H7 (cell line): ENCODE measurements at regions not wholly inside any gene's neighbourhood (a gene's known extent, or its start where the extent isn't known, plus 50 kb on each side); places are given as distances from the start of the nearest gene placed in this dataset.

ENCODE experiments used
- DNase-seq: peaks from one replicate; pipeline ENCODE4 v3.0.0; 2012
- H3K27me3 ChIP-seq: 2 replicates; pipeline ENCODE4 v1.6.0; 2011; ENCODE audit warnings: mild to moderate bottlenecking, low read length; ENCODE audit not compliant: control insufficient read depth, insufficient read depth
- H3K36me3 ChIP-seq: replicated peaks from 2 replicates; pipeline ENCODE4 v1.5.1; 2011; ENCODE audit warnings: low read length; ENCODE audit not compliant: control insufficient read depth, insufficient read depth
- H3K4me3 ChIP-seq: 2 replicates; pipeline ENCODE4 v1.5.1; 2011; ENCODE audit warnings: low read depth, mild to moderate bottlenecking, control low read depth, low read length, moderate library complexity; ENCODE audit not compliant: insufficient read depth

DNA sequence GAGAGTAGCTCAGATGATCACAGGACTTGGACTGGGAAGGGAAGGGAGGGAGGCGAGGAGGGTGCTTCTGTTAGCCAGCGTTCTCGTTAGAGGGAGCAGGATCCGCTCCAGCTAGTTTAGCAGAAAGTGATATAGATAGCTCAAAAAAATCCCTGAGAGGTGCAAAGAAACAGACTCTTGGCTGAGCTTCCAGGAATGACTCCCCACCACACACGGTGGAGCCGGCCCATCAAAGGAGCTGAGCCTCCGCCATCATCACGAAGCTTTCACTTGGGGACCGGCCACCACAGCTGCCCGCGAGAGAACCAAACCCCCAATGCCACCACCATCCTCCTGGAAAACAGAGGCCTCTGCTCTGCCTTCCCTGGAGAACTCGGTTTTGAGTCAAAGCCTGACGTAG lies 124.6 kb upstream of the BCL2L14 start:
- Histone ChIP-seq H3K27me3 (no peaks in the 10 kb centered on the region), H3K36me3 (no peaks in the 10 kb centered on the region), H3K4me3 (no peak overlapping the region)
- no peak for DNase-seq

DNA sequence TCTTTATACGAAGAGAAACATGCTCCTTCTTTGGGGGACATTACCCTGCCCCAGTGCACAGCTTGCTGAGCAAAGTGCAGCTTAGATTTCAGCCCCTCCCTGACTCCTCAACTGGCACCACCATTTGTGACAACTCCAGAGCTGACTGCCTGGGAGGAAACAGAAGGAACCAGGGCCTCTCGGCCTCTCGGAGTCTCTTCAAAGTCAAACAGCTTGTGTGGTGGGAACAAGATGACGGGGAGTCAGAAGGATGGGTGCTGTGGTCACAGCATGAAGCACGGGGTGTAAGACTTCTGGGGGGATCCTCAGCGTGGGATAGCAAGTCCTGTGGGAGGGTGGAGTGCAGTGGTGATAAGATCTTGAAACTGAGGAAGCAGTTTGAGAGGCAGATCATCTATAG lies 123.5 kb upstream of the BCL2L14 start:
- no peak for DNase-seq
- H3K27me3 ChIP-seq: no peaks in the 10 kb centered on the region
- no peak overlapping the region for H3K4me3 ChIP-seq
- H3K36me3 ChIP-seq: no peaks in the 10 kb centered on the region

DNA sequence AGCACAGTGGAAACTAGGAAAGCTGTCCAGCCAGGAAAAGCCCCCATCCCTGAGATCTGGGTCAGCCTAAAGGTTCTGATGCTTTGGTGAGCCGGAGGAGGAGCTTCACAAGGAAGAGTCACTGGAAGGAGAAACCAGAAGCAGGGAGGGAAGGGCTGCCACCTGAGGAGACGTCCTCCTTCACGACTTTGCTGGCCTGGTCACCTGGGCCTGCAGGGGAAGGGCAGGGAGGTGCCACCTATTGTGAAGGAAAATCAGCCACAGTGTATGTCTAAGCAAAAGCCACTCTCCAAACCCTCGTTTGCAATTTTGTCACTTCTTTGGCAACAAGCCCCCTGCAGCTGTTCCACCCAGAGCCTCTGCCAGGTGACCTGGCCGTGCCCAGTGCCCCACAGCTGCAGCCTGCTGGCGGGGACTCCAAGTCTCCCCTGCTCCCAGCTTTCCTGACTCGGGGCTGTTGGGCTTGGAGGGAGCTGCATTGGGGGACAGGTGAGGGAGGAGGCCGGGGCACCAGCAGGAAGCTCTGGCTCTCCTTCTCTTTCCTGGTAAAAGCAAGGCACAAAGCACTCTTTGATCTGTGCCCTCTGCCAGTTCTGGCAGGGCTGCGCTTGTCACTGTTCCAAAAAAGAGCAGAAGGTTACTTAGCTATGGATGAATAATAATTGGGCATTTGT lies 120.9 kb upstream of the BCL2L14 start:
- no peak for DNase-seq
- no peak overlapping the region for H3K4me3 ChIP-seq
- H3K36me3 ChIP-seq: no peaks in the 10 kb centered on the region
- H3K27me3 ChIP-seq: no peaks in the 10 kb centered on the region

DNA sequence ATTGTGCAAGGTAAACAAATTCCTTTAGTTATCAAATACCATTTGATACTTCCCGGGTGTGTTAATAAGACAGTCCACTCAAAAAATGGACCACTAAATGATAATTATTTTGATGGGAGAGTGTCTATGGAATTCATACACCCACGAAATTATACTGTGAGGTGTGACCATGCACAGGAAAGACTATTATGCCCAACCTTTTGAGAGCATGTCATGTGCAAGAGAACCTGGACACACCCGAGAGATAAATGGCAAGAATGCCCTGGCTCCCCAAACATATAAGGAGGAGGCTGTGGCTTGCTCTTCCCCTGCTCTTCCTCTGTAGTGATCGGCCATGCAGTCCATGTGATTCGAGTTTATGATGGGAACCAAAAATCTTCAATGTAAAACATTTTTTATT lies 119.5 kb upstream of the BCL2L14 start:
- DNase-seq: no peak
- Histone ChIP-seq H3K4me3 (no peak overlapping the region), H3K36me3 (no peaks in the 10 kb centered on the region), H3K27me3 (no peaks in the 10 kb centered on the region)

DNA sequence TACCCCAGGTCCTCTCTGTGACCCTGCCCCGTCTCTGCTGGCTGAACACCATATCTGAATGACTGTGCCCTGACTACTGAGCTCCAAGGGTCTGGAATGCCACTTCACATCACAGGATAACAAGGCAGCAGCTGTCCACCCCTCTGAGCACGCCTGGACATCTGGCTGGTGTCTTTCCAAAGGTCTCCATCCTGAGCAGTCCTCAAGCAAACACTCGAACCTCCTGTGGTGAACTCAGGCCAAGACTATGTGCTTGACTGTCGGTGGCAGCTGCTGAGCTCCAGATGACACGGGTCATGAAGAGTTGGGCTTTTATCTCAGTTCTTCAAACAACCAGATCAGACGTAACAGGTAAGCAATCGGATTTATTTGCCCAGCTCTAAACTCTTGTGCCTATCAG lies 117.2 kb upstream of the BCL2L14 start:
- Histone ChIP-seq H3K27me3 (no peaks in the 10 kb centered on the region), H3K36me3 (no peaks in the 10 kb centered on the region), H3K4me3 (no peak overlapping the region)
- no peak for DNase-seq

DNA sequence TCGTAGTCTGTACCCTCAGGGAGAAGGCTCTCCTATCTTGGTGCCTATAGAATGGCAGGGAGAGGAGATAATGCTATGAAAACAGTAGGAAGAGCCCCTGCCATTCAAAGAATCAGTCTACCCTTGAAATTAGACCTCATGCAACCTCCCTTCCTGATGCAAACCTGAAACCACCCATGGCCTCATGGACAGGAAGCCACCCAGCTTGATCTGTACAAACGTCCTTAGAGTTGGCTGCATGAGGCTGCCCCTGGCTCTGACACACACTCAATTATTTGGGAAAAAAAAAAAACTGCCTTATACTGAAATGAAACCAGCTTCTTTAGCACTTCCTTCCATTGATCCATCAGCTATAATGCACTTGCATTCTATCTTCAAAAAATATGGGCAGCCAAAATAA lies 116.6 kb upstream of the BCL2L14 start:
- no peak for DNase-seq
- no peaks in the 10 kb centered on the region for H3K36me3 ChIP-seq
- no peaks in the 10 kb centered on the region for H3K27me3 ChIP-seq
- H3K4me3 ChIP-seq: no peak overlapping the region

DNA sequence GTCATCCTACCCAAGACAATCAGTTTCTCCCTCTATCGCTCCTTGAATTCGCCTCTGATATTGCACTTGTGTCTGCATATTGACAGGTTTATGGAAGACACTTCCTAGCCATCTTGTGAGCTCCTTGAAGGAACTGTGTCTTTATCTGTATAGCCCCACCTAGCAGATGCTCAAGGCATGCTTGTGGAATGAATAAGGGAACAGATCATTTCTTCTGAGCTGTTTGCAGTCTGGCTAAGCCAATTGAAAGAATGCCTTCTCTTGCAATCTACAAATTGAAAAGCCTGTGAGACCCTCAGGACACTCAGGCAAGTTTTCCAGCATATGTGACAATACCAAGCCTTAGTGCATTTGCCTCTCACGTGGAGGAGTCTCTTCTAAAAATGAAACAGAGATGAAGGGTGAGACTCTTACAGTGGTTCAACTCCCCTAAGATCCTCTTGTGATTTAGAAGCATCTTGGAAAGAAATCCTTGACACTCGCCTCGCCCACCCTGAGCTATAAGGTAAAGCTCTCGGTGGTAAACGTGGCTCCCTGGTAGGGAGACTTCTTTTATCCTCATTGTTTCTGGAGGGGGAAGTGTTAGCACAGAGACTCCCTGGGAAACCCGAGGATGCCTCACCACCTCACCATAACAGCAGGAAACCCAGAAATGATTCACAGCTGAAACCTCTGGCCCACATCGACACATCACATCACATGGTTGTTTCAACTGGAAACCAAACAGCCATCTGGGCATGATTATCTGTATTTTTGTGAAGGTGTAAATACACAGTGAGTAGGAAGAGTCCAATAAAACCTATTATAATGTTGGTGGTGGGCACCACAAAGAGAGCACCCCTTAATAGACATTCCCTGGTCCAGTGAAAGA lies 112.3 kb upstream of the BCL2L14 start:
- Histone ChIP-seq H3K27me3 (no peaks in the 10 kb centered on the region), H3K4me3 (no peak overlapping the region), H3K36me3 (no peaks in the 10 kb centered on the region)
- DNase-seq: peak; percentile 31

DNA sequence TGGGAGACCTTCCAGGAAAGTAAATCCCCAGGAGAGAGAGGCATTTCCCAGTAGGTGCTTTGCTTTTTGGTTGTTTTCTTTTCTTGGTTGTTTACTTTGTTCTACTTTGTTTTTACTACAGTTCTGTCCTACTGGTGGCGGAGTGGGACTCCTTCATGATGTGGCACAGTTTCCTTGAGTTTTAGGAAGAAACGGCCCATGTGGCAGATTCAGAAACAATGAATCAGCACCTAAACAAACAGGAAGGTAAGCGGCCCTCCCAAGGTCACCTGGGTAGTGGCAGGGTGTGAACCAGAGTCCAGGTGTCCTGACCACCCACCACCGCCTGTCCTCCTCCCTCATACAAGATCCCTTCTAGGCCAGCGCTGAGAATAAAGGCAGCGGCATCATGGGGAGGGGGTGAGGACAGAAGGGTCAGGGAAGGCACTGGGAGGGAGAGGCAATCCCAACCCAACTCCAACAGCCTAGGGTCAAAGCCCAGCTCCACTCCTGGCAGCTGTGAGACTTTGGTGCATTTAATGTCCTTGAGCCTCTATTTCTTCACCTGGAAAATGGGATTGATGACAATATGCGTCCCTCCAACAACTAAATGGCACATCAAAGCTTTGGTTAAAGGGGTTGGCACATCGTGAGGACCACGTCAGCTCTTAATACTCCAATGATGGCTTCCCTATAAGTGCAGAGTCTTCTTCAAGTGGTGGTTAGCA lies 111.5 kb upstream of the BCL2L14 start:
- DNase-seq: no peak
- Histone ChIP-seq H3K4me3 (no peak overlapping the region), H3K36me3 (no peaks in the 10 kb centered on the region), H3K27me3 (no peaks in the 10 kb centered on the region)

DNA sequence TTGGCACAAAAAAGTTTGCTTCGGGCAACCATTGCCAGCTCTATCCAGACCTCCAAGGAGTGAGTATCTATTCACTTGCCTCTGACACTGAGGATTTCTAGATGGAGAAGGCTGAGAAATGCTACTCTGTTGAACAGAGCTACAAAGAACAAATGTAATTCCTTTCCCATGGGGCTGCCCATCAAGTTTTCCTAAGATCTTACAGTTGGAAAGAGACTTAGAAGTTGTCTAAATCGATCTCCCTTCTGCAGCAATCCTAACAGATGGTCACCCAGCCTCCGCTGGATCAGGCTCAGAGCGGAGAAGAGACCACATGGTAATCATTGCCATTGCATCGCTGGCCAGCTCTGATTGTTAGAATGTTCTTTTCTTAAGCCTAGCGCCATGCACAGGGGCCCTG lies 110.1 kb upstream of the BCL2L14 start:
- H3K27me3 ChIP-seq: no peaks in the 10 kb centered on the region
- DNase-seq: no peak
- no peak overlapping the region for H3K4me3 ChIP-seq
- no peaks in the 10 kb centered on the region for H3K36me3 ChIP-seq

DNA sequence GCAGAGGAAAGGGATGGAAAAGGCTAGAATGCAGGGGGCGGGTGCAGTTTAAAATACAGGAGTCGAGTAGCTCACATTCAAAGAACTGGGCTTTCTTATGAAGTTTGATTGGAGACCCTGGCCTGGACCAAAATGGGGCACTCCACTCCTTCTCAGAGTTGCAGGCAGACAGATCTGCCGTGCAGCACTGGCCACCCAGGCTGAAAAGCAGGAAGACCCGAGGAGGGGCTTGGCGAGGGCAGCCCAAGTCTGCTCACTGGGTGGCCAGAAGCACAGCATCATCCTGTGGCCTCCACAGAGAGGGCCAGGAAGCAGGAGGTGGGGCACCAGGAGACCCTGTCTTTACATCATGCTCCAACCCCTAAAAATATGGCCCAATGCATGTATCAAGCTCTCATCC lies 109.1 kb upstream of the BCL2L14 start:
- no peak overlapping the region for H3K4me3 ChIP-seq
- no peak for DNase-seq
- no peaks in the 10 kb centered on the region for H3K27me3 ChIP-seq
- no peaks in the 10 kb centered on the region for H3K36me3 ChIP-seq

DNA sequence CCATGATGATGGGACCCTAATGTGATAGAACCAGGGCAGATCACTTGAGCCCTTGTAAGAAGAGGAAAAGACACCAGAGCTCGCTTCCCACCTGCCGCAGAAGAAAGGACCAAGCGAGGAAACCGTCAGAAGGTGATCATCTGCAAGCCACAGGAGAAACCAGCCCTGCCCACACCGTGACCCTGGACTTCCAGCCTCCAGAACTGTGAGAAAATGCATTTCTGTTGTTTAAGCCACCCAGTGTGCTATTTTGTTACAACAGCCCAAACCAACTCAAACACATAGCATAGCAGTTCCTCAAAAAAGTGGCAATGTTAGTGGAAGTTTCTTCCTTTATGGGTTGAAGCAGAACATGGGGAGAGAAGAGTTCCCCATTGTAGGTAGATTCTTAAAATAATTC lies 107.9 kb upstream of the BCL2L14 start:
- no peak for DNase-seq

DNA sequence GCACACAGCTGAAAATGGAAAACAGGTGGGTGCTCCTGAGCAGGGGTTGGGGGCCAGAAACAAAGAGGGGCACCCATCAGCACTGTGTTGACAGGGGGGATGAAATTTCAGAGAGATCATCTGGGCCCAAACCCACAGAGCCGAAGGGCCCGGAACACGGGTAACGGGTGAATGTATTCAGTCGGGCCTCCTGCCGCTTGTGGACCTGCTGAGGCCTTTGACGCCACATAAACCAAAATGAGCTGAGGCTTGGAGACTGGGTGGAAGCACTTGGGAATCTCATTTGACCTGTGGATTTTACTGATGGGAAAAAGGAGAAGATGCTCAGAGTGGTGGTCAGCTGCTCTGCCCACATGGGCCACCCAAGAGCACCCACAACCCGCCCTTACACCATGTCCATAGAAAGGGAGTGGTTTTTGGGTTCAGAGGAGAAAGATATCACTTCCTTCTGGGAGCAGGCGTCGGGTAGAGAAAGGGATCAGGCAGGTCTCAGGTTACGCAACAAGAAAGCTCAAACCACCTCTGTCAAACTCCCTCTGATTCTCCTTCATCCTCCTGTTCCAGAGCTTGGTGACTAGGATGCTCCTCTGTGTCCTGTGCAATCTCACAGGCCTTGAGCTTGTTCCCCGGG lies 106.8 kb upstream of the BCL2L14 start:
- DNase-seq: peak; percentile 23
- Histone ChIP-seq H3K4me3 (no peak overlapping the region), H3K36me3 (no peaks in the 10 kb centered on the region), H3K27me3 (no peaks in the 10 kb centered on the region)

More for the DNA sequence above, 107.9 kb upstream of the BCL2L14 start:
- Histone ChIP-seq H3K27me3 (no peaks in the 10 kb centered on the region), H3K36me3 (no peaks in the 10 kb centered on the region), H3K4me3 (no peak overlapping the region)

DNA sequence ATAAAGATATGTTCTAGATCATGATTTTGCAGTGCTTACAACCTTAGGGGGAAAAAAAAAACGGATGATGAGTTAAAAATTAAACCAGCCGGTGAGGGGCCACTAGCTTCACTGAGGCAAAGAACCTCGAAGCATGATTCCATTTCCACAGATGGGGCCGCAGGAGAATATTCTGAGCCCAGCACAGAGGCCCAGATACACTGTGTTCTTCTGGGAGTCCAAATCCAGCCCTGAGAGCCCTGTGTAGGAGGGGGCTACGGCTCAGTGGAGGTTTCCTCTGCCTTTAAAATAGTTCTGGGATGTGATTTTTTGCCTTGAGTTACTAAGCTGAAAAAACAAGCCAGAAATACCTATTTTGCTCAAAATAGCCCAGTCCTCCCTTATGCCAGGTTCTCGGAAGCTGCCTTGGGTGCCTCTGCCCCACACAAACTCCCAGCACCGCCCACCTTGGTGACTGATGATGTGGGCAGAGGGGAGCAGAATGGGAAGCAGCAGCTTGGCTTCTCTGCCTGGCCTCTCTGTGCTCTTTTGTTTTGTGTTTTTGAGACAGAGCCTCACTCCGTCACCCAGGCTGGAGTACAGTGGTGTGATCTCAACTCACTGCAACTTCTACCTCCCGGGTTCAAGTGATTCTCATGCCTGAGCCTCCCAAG lies 105.4 kb upstream of the BCL2L14 start:
- Histone ChIP-seq H3K4me3 (no peak overlapping the region), H3K27me3 (no peaks in the 10 kb centered on the region), H3K36me3 (no peaks in the 10 kb centered on the region)
- DNase-seq: no peak

DNA sequence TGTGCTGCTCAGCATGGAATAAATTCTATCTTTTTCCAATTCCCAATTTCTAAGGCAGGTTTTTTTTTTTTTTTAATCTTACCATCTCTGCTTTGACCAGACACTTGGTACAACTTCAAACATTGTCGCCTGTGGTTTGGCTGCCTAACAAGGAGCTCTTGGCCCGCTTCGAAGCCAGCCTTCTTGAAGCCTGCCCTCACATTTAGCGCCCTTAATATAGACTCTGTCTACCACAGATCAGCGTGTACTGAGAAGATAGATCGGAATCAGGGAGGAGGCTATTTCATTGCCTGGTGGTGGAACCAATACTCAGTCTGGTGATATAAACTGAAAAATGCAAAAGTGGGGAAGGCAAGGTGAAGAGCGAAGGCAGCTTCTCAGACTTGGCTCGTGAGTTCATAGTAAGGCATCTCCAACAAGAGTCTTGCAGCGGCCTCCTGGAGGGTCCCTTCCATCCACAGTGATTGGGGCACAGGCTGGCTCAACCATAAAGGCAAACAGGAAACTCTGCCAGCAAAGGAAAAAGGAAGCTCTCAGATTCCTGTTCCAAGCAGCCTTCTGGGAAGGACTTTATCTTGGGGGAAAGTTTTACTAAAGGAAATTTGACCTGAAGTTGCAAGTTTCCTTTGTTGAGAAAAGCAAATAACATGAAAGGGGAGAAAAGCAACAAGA lies 103.2 kb upstream of the BCL2L14 start:
- Histone ChIP-seq H3K4me3 (no peak overlapping the region), H3K36me3 (no peaks in the 10 kb centered on the region), H3K27me3 (no peaks in the 10 kb centered on the region)
- no peak for DNase-seq
